Suprapubic skin (tissue), 4 donors: ENCODE measurements at regions not wholly inside any gene's neighbourhood (a gene's known extent, or its start where the extent isn't known, plus 50 kb on each side); places are given as distances from the start of the nearest gene placed in this dataset.

ENCODE experiments used
- EP300 ChIP-seq: sonication (generic); formaldehyde crosslinking; IDR thresholded peaks from one replicate; pipeline ENCODE4 v1.6.1; 2017; ENCODE audit warnings: antibody characterized with exemption
- POLR2A ChIP-seq, 2 donors: fragments of 450-650 bp; IDR thresholded peaks; one replicate each; pipeline ENCODE4 v1.6.1; 2017; ENCODE audit warnings: antibody characterized with exemption in 2 of 2, mild to moderate bottlenecking in 2 of 2, moderate library complexity in 2 of 2
- POLR2AphosphoS5 ChIP-seq, 3 donors: sonication (generic); formaldehyde crosslinking; IDR thresholded peaks; one replicate each; pipeline ENCODE4 v1.6.1; 2017; ENCODE audit warnings: antibody characterized with exemption in 3 of 3
- TF ChIP-seq, protein P1 (sequence below), 2 donors: fragments of 200-600 bp in 1 of 2; fragments of 450-650 bp in 1 of 2; sonication (generic) in 1 of 2; IDR thresholded peaks; one replicate each; pipeline ENCODE4 v1.5.1; 2016 to 2019; ENCODE audit warnings: antibody characterized with exemption in 2 of 2, mild to moderate bottlenecking in 1 of 2, moderate library complexity in 1 of 2

DNA sequence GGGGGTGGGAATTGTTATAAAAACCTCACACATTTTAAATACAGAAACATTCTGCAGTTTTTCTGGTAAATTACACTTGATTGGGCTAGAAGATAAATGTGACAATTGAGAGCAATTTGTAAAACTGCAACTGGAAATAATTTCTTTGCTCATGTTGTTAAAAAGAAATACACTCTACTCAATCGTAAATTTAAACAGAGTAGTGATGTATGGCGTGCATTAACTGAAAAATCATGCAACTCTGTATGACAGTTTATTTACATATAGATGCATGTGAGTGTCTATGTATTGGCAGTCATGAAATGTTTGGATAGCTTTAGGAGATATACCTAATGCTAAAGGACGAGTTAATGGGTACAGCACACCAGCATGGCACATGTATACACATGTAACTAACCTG, 554.9 kb downstream of the PRELID2 start:
- TF ChIP-seq, protein P1, sequence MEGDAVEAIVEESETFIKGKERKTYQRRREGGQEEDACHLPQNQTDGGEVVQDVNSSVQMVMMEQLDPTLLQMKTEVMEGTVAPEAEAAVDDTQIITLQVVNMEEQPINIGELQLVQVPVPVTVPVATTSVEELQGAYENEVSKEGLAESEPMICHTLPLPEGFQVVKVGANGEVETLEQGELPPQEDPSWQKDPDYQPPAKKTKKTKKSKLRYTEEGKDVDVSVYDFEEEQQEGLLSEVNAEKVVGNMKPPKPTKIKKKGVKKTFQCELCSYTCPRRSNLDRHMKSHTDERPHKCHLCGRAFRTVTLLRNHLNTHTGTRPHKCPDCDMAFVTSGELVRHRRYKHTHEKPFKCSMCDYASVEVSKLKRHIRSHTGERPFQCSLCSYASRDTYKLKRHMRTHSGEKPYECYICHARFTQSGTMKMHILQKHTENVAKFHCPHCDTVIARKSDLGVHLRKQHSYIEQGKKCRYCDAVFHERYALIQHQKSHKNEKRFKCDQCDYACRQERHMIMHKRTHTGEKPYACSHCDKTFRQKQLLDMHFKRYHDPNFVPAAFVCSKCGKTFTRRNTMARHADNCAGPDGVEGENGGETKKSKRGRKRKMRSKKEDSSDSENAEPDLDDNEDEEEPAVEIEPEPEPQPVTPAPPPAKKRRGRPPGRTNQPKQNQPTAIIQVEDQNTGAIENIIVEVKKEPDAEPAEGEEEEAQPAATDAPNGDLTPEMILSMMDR (IDR thresholded peaks at IDR 0.05): no peak
- TF ChIP-seq POLR2AphosphoS5 (IDR thresholded peaks at IDR 0.05) (no peak), EP300 (no peak), POLR2A (IDR thresholded peaks at IDR 0.05) (no peak)
